GM21367 (cell line): ENCODE measurements at regions not wholly inside any gene's neighbourhood (a gene's known extent, or its start where the extent isn't known, plus 50 kb on each side); places are given as distances from the start of the nearest gene placed in this dataset.

Experiments used
- ATAC-seq: cut with Tn5 transposase; IDR thresholded peaks from one replicate; pipeline ENCODE4 v1.9.1; 2021; ENCODE audit not compliant: unreplicated experiment

DNA sequence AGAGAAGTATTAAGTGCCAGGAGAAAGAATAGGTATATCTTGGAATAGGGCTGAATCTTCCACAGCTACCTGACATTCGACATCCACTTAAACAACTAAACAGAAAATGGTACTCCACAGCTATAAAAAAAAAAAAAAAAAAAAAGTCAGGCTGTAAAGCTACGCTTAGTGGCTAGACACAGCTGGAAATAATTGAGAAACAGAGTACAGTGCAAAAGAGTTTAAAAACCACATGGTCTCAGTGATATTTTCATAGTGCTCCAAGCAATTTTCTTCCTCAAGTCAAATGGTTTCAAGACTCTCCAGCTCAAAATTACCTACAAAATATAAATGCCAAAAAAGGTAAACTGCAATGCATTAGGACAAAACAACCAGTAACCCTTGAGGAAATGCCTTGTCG is 607.1 kb downstream of the KCNJ2 start:
- ATAC-seq, result no peak

DNA sequence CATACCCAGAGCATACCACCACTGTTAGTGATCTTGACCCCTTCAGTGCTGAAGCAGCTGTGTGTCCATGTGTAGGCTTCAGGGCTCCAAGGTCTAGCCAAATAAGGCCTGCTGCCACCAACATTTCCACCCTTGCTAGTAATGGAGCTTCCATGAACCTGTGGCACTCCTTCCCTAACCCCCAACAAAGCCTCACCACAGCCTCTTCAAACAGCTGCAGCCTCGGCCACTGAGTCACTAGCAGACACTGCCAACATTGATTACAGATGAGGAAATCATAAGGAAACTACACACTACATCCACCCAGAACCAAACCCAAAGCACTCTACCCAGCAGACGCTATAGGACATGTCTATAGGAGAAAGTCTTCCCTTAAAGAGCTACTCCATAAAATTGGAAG is 610.7 kb downstream of the KCNJ2 start:
- no peak for ATAC-seq

DNA sequence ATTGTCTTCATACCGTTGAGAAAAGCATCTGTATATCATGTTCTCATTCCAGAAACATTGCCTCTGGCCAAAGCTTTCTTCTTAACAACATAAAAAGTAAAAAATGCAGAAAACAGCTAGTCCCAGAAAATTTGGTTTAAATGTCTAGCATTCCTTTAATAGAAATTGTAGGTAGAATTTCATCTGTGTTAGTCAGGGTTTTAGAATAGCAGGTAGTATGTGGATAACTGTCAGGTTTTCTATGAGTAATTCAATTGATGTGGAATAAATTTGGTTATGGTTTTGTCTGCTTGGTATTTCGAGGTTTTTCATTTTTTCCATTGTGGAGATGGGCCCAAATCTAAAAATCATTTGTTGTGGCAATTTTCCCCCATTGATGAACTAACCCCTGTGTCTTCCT is 616.7 kb downstream of the KCNJ2 start:
- no peak for ATAC-seq

DNA sequence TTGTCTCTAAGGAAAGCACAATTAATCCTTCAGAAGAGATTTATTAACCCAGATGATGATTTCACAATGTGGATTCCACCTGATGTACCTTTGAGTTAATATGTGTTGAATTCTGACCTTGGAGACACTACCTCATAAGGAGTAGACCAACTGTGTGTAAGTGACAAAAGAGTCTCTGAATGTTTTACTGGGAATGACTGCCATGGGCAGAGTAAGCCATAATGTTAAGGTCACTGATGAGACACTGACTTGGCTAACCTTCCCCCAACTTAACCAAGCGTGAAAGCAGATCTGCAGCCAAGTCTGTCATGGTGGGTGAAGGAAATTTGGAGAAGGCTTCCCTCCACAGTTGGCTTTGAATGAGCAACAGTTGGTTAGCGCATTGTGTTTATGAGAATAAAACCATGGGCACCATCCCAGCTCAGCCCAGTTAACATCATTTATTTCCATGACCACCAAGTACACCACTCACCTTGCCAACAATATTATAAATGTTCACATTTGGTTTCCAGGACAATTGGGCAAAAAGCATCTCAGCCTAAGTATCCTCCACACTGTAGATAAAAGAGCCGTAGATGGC is 618.5 kb downstream of the KCNJ2 start:
- ATAC-seq, result no peak

DNA sequence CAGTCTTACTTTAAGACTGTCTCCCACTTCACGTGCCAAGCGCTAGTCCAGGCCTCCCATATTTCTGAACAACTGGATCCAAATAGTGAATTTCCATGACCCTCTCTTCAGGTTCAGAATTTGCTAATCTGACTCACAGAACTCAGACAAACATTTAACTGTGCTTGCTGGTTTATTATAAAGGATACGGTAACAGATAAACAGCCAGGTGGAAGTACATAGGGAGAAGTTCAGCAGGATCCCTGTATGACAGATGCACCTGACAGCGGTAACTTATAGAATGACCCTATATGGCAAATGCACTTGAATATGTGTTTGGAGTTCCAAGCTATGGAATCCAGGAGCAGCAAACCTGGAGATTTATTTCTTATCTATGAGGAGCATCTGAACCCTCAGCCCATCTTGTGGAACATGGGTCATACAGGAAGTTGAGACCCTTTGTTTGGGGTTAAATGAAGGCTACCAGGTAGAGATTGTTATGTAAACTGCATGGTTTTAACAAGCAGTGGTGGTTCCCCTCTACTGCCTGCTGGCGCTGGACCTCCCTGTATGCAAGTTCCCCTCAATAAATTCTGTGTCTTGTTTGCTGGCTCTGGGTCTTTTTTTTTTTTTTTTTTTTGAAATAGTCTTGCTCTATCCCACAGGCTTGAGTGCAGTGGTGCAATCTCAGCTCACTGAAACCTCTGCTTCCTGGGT is 622.6 kb downstream of the KCNJ2 start:
- ATAC-seq, result no peak

DNA sequence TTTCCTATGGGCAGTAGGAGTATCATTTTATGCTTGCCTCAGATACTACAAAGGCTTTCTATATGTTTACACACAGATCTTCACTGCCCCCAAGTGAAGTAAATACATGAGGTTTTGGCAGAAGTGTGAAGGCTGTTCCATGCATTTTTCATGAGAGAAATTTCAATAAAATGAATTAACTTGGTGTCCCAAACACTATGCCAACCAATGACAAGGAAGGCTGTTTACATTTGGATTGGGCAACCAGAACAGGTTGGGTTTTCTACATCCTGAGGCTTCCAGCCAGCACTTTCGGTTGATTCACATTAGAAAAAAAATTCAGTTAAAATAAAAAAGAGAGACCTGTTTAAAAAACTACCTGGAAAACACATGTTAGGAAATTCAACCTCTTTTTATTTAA is 625.4 kb downstream of the KCNJ2 start:
- ATAC-seq, result no peak

DNA sequence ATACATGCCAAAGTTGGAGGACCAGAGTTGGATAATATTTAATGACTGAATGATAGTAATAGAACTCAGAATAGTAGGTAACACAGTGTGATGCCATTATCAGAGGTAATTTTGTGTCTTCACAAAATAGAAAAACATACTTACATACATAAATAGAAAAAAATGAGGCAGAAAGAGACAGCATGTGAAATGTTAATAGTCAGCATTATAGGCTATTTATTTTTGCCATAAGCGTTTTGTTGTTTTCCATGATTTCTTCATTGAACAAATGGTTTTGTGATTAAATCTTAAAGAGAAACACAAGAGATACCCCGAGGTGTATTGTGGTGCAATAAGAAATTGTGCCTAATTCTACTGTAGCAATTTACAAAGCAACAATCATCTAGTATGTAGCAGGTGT is 626.3 kb downstream of the KCNJ2 start:
- ATAC-seq, result no peak

DNA sequence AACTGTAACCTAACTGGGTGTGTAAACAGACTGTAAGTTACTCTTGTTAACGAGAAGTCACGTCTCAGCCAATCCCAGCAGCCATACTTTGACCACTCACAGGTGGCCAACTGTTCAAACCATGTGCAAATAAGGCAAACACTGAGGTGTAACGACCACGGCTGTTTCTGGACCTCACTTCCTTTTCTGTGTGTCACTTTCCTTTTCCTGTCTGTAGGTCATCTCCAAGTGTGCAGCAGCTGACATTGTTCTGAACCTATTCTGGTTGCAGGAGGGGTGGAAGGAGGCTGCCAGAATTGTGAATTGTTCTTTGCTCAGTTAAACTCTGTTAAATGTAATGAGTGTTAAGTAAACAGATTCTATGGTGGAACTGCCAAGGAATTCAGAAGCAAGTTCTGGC is 627.4 kb downstream of the KCNJ2 start:
- no peak for ATAC-seq

DNA sequence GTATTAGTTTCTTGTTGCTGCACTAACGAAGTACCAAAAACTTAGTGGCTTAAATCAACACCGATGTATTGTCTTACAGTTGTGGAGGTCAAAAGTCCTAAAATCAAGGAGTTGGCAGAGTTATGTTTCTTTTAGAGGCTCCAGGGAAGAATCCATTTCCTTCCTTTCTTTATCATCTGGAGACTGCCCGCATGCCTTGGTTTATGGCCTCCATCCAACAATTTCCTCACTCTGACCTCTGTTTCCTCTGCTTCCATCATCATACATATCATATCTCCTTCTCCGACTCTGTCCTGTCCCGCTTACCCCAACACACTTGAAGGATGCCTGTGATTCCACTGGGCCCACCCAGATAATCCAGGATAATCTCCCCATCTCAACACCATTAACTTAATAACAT is 627.8 kb downstream of the KCNJ2 start:
- ATAC-seq, result no peak

DNA sequence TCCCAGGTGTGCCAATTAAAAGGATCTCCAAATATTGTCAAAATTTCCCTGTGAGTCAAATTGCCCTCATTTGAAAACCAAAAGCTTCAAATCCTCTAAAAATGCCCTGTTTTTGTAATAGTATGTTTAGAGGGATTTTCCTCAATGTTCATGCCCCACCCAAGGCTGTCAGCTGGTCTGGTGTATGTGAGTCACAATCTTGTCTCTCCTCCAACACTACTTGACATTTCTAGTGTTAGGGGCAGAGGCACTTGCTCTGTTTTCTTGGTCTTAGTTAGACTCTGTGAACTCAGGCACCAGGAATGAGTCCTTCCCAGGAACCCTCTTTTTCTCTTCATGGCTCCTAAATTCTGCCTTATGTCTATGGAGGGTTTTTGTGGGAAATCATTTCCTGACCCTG is 634.8 kb downstream of the KCNJ2 start:
- ATAC-seq, result no peak

DNA sequence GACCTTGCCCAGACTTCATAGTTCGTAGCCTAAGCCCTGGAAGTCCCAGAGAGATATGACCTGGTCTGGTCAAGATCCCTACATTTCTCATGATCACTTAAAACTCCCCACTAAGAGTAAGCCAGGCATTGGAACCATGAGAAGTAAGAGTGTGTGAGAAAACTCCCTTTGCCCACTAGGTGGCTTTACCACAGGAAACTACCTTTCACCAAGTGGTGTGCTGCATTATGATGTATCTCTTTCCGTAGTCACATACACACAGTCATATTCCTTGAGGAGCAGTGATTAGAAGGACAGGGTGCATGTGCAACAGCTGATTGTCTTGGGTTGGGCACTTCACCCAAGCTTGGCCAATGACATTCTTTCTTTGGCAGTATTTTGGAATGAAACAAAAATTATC is 639.3 kb downstream of the KCNJ2 start:
- no peak for ATAC-seq

DNA sequence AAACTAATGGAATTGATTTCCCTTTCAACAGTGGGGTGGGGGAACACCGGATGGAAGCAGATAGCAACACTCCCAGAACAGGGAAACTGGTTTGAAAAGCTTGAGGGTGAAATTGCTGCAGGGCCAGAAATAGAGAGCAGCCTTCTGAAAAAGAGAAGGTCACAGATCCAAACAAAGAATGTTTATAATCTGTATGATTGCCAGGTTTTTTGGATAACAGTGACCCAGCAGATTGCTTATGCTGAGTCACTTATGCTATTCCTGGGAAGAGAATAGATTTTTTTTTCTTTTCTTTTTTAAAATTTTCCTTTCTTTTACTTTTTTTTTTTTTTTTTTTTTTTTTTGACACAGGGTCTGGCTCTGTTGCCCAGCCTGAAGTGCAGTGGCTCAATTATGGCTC is 641.3 kb downstream of the KCNJ2 start:
- ATAC-seq, result no peak

DNA sequence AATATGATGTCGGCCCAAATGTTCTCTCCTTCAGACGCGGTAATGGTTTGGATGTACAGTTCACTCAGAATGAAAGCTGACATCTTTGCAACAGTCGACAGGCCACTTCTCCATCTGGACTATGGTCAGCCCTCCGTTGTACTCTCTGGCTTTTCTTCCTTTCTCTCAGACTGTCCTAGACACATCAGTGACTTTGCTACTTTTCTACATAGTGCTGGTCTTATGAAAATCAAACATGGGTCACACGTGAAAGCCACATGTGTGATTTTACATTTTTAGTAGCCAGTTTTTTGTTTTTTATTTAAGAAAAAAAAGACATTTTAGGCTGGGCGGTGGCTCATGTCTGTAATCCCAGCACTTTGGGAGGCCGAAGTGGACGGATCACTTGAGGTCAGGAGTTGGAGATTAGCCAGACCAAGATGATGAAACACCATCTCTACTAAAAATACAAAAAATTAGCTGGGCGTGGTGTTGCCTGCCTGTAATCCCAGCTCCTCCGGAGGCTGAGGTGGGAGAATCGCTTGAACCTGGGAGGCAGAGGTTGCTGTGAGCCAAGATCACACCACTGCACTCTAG is 644.1 kb downstream of the KCNJ2 start:
- ATAC-seq, result no peak

DNA sequence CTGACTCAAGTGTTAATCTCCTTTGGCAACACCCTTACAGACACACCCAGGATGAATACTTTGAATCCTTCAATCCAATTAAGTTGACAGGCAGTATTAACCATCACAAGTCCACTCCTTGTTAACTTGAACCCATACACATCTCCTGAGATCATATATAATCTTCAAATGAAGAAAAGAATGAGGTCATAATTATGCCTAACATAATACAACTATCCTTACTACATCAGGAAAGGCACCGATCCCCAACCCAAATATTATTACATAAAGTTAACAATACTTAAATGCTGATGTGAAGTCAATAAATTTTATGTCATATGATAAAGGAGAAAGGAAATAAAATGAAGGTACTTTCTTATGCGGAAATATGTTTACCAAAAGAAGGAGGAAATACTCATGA is 649.9 kb downstream of the KCNJ2 start:
- ATAC-seq, result no peak

DNA sequence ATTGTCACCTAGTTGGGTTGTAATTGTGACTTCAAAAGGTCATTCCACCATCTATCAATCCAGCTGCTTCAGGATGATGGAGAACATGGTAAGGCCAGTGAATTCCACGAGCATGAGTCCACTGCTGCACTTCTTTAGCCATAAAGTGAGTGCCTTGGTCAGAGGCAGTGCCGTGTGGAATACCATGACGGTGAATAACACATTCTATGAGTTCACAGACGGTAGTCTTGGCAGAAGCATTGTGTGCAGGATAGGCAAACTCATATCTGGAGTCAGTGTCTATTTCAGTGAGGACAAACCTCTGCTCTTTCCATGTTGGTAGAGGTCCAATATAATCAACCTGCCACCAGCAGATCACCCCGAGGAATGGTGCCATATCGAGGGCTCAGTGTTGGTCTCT is 650.9 kb downstream of the KCNJ2 start:
- no peak for ATAC-seq

DNA sequence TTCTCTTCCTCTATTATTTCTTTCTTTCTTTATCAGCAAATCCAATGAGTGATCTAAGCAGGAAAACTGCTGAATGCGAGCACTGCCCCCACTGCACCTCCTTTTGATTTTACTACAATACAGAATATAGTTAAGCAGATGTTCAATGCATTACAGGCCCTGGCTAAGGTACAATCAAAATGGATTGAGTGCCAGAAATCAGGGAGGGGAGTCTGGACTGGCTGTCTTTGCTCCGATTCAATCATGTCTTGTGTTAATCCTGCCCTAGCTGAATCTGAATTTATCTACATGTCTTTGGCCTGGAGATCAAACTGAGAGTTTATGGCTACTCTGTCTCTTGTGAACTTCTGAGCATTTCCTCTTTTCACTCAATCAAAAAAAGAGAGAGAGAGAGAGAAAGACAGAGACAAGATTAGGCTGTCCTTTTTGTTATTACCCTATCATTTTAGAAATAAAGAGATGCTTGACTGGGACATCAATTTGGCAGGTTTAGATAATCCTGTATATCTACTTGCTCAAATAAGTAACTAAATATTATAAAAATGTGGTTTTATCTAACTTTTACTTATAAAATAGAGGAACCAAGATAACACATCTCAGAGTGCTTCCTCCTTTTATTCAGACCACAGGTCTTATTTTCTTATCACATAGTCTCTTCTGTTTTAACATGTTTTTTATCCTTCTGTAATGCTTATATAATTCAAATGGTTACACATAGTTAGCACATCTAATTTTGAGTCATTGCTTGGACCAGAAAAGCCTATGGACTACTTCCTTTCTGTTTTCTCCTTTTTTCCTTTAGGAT is 656.2 kb downstream of the KCNJ2 start:
- ATAC-seq, result no peak

DNA sequence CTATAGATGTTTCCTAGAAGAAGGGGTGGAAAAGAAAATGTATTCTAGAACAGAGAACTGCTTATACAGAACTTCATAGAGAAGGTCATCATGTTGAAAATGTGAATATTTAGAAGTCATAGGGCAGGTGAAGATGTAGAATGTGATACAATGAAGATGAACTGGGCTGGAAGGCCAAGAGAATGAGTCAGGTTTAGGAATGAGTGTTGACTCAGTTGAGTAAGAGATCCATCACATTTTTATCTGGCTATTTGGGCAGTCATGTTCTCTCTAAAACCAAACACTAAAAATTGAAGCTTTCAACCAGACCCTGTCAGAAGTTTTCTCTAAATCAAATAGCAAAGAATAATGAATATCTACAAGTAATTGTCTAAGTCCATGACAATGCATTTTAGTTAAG is 660.5 kb downstream of the KCNJ2 start:
- no peak for ATAC-seq

DNA sequence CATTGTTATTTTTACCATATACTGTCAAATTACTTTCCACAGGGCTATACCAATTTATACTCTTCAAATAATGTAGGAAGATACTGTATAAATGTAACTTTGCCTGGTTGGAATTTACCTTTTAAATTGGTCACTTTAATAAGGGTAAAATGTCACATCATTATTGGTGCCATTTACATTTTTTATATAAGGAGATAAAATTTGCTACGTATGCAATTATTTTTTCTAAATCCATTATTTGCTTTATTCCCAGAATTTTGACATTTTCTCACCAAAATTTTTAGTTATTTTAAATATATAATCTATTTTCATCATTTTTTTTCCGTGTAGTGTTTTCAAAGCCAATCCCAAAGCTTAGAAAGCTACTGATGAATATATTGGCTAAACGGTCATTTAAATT is 664.7 kb downstream of the KCNJ2 start:
- no peak for ATAC-seq

DNA sequence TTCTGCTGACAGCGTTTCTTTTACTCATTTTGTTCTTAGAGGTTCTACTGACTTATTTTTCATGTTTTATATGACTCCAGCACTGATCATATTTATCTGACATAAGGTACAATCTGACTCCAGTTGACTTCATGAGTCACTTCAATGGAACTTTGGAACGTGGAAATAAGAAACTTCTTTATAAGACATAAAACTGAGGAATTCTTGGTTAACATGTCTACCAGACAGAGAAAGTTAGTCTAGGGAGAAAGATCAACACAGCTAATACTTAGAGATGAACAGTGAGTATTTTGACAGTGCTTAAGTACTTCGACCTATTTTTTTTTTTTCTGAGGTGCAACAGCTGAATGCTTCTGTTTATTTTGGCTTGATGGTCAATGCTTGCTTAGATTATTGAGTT is 679.5 kb downstream of the KCNJ2 start:
- ATAC-seq, result no peak

DNA sequence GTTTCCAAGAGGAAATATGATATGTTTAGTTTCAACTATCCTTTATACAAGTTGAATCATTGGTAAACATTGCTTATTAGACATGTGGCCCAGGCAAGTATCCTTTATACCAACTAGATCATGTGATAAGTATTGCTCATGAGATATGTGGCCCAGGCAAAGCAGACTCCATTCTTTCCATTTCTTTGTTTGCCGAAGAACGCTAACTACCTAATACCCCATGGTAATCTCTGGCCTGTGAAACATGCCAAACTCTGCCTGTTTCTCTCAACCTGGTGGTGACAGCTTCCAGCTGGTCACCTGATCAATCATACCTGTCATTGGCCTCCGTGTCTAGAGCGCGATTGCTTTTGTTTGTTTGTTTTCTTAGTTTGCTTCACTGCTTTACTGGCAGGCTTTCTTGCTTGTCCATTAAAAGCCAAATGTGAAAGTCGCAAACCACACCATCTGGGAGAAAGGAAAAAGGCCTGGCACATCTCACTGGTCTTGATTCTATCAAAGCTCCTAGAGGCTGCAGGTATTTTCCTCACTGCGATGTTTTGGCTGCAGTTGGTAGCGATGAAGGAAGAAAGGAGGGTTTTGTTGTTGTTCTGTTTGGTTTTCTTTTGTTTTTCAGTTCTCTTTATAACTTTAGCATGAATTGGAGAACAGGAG is 686.2 kb downstream of the KCNJ2 start:
- no peak for ATAC-seq

DNA sequence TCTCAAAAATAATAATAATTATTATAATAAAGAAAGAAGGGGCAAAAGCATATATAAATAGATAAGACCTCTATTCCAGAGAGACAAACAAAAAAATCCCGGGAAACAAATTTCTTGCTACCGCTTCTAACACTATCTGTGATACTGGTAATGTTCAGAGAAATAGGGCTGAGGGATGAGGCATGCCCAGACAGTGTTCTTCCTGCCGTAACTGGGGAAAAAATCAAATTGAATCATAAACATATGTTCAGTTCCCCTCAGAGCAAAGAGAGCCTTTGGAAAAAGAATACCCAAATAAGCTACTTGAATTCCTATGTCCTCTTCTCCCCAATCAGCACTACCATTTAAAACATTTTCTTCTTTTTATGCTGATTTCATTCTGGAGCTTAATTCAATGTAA is 688.0 kb downstream of the KCNJ2 start:
- no peak for ATAC-seq

DNA sequence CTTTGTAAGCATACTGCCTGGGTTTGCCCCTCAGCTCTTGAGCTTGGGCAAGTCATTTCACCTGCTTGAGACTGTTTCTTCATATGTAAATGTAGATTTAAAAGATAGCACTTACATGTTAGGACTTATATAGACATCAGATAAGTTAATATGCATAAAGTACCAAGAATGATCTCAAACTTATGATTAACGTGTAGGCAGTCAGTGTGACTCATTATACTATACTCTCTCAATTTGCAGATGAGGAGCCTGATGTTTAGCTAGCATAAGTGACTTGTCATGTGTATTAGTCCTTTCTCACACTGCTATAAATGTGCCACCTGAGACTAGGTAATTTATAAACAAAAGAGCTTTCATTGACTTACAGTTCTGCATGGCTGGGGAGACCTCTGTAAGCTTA is 690.5 kb downstream of the KCNJ2 start:
- no peak for ATAC-seq
